ENCODE measurements at regions not wholly inside any gene's neighbourhood (a gene's known extent, or its start where the extent isn't known, plus 50 kb on each side); places are given as distances from the start of the nearest gene placed in this dataset.

- DNase-seq (ENCODE audit: low read depth, low spot score): no peak
These were observed 121.0 kb upstream of the EPHA5 start for GRCh38 chr4:65791111-65791811.

GRCh38 chr4:65789805-65790204 lies 119.5 kb upstream of the EPHA5 start:
- no peak for DNase-seq (ENCODE audit: low read depth, low spot score)

- DNase-seq (ENCODE audit: low read depth, low spot score): no peak
These were observed 119.1 kb upstream of the EPHA5 start for GRCh38 chr4:65789341-65789740.

GRCh38 chr4:65777270-65777669 lies 107.0 kb upstream of the EPHA5 start:
- no peak for DNase-seq (ENCODE audit: low read depth, low spot score)

- no peak for DNase-seq (ENCODE audit: low read depth, low spot score)
These were observed 103.3 kb upstream of the EPHA5 start for GRCh38 chr4:65773636-65774035.

- no peak for DNase-seq (ENCODE audit: low read depth, low spot score)
These were observed 77.1 kb upstream of the EPHA5 start for GRCh38 chr4:65747386-65747785.

GRCh38 chr4:65738134-65738533 lies 67.8 kb upstream of the EPHA5 start:
- DNase-seq (ENCODE audit: low read depth, low spot score): no peak

GRCh38 chr4:65737672-65738071 lies 67.4 kb upstream of the EPHA5 start:
- DNase-seq (ENCODE audit: low read depth, low spot score): no peak

- peak; percentile 2 for DNase-seq (ENCODE audit: low read depth, low spot score)
These were observed 54.7 kb upstream of the EPHA5 start for GRCh38 chr4:65724973-65725372.
